ENCODE measurements at regions not wholly inside any gene's neighbourhood (a gene's known extent, or its start where the extent isn't known, plus 50 kb on each side); places are given as distances from the start of the nearest gene placed in this dataset.

GRCh38 chr9:13383216-13383615 lies 103.7 kb upstream of the MPDZ start:
- no peak overlapping the region for H2AFZ ChIP-seq (replicated peaks)
- Mint-ChIP-seq H3K27ac (no peak overlapping the region), H3K36me3 (peaks cover 1% of the 10 kb centered on the region), H3K27me3 (ENCODE audit: insufficient read depth, low read depth) (no peaks in the 10 kb centered on the region), H3K9me3 (peaks cover 20% of the 10 kb centered on the region), H3K4me1 (peaks cover 5% of the 10 kb centered on the region), H3K4me3 (no peak overlapping the region)
- no peak overlapping the region for H3K4me2 ChIP-seq
- TF ChIP-seq EZH2 (IDR thresholded peaks at IDR 0.05) (no peak), EZH2phosphoT487 (IDR thresholded peaks at IDR 0.05) (no peak), CTCF (IDR thresholded peaks at IDR 0.05) (no peak)
- no peaks in the 10 kb centered on the region for H3F3A ChIP-seq (ENCODE audit: low read depth)
- H3K9me3 ChIP-seq (ENCODE audit: low read depth) = no peaks in the 10 kb centered on the region
- no peak overlapping the region for H3K27ac ChIP-seq
- H3K9ac ChIP-seq = no peak overlapping the region
- H3K27me3 ChIP-seq = no peaks in the 10 kb centered on the region
- no peaks in the 10 kb centered on the region for H3K36me3 ChIP-seq
- no peaks in the 10 kb centered on the region for H3K4me1 ChIP-seq
- H3K4me3 ChIP-seq = no peak overlapping the region
- no peak for DNase-seq (ENCODE audit: low spot score)
- H4K20me1 ChIP-seq (ENCODE audit: low read depth) = no peaks in the 10 kb centered on the region
- no peaks in the 10 kb centered on the region for H3K79me2 ChIP-seq (ENCODE audit: low read depth)

GRCh38 chr9:13382595-13382994 lies 103.1 kb upstream of the MPDZ start:
- peaks cover 7% of the 10 kb centered on the region for H3K4me1 Mint-ChIP-seq

GRCh38 chr9:13380903-13381302 lies 101.4 kb upstream of the MPDZ start:
- no peak overlapping the region for H3K4me3 Mint-ChIP-seq
- peaks cover 8% of the 10 kb centered on the region for H3K4me1 Mint-ChIP-seq
- Histone ChIP-seq H3F3A (ENCODE audit: low read depth) (no peaks in the 10 kb centered on the region), H3K4me2 (no peak overlapping the region), H2AFZ (replicated peaks) (no peak overlapping the region), H3K4me3 (no peak overlapping the region), H3K27ac (no peak overlapping the region), H3K36me3 (no peaks in the 10 kb centered on the region), H3K4me1 (no peaks in the 10 kb centered on the region), H3K27me3 (no peaks in the 10 kb centered on the region), H3K9ac (no peak overlapping the region), H3K79me2 (ENCODE audit: low read depth) (no peaks in the 10 kb centered on the region), H3K9me3 (ENCODE audit: low read depth) (no peaks in the 10 kb centered on the region), H4K20me1 (ENCODE audit: low read depth) (no peaks in the 10 kb centered on the region)
- no peak for DNase-seq (ENCODE audit: low spot score)
- peaks cover 17% of the 10 kb centered on the region for H3K9me3 Mint-ChIP-seq
- no peak overlapping the region for H3K27ac Mint-ChIP-seq
- peaks cover 1% of the 10 kb centered on the region for H3K36me3 Mint-ChIP-seq
- TF ChIP-seq CTCF (IDR thresholded peaks at IDR 0.05) (no peak), EZH2 (IDR thresholded peaks at IDR 0.05) (no peak), EZH2phosphoT487 (IDR thresholded peaks at IDR 0.05) (no peak)
- no peaks in the 10 kb centered on the region for H3K27me3 Mint-ChIP-seq (ENCODE audit: insufficient read depth, low read depth)

More at GRCh38 chr9:13382595-13382994, 103.1 kb upstream of the MPDZ start:
- Histone ChIP-seq H3K36me3 (no peaks in the 10 kb centered on the region), H3K4me1 (no peaks in the 10 kb centered on the region), H4K20me1 (ENCODE audit: low read depth) (no peaks in the 10 kb centered on the region), H2AFZ (replicated peaks) (no peak overlapping the region), H3K9me3 (ENCODE audit: low read depth) (no peaks in the 10 kb centered on the region), H3K27ac (no peak overlapping the region), H3K79me2 (ENCODE audit: low read depth) (no peaks in the 10 kb centered on the region), H3K27me3 (no peaks in the 10 kb centered on the region), H3K4me2 (no peak overlapping the region), H3K9ac (no peak overlapping the region), H3K4me3 (no peak overlapping the region), H3F3A (ENCODE audit: low read depth) (no peaks in the 10 kb centered on the region)
- no peaks in the 10 kb centered on the region for H3K27me3 Mint-ChIP-seq (ENCODE audit: insufficient read depth, low read depth)
- H3K9me3 Mint-ChIP-seq = peaks cover 20% of the 10 kb centered on the region
- no peak for DNase-seq (ENCODE audit: low spot score)
- H3K4me3 Mint-ChIP-seq = no peak overlapping the region
- no peak overlapping the region for H3K27ac Mint-ChIP-seq
- H3K36me3 Mint-ChIP-seq = peaks cover 1% of the 10 kb centered on the region
- no peak for TF ChIP-seq EZH2phosphoT487 (IDR thresholded peaks at IDR 0.05)
- TF ChIP-seq CTCF (IDR thresholded peaks at IDR 0.05) = no peak
- no peak for TF ChIP-seq EZH2 (IDR thresholded peaks at IDR 0.05)
